ENCODE measurements at regions not wholly inside any gene's neighbourhood (a gene's known extent, or its start where the extent isn't known, plus 50 kb on each side); places are given as distances from the start of the nearest gene placed in this dataset.

DNA sequence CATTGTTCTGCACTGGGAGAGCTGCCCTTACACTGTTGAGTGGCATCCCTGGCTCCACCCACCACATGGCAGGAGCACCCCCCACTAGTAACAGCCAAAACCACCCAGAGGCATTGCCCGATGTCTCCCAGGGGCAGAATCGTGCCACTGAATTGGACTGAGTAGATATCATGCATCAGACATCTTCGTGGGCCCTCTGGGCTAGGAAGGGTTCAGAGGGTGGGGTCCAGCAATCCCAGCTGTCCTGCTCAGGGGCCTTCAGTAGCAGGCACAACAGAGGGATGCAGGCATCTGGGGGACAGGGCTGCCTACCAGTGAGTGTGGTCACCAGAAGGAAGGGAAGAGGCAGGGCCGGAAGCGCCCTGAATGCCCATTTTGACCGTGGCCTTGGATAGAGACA is 119.7 kb upstream of the PPP2R2D start:
- Mint-ChIP-seq H3K27ac (no peak overlapping the region), H3K4me3 (no peak overlapping the region), H3K36me3 (no peaks in the 10 kb centered on the region), H3K4me1 (no peaks in the 10 kb centered on the region), H3K27me3 (ENCODE audit: low read depth in 3 of 3) (peaks cover 2 to 9% (median 3%) of the 10 kb centered on the region in 3 donors), H3K9me3 (peaks cover 40 to 60% (median 43%) of the 10 kb centered on the region in 7 donors)
- Histone ChIP-seq H3K4me3 (replicated peaks in 1 of 3; ENCODE audit: low read depth in 2 of 3, low read length in 3 of 3) (no peak overlapping the region), H3K79me2 (ENCODE audit: insufficient read depth, low read length) (no peaks in the 10 kb centered on the region), H3K4me1 (ENCODE audit: control insufficient read depth in 1 of 2, insufficient read depth in 2 of 2, low read length in 2 of 2) (no peaks in the 10 kb centered on the region), H3K4me2 (replicated peaks; ENCODE audit: extremely low read depth, low read length, poor library complexity, severe bottlenecking) (no peak overlapping the region), H3K9ac (ENCODE audit: insufficient read depth, low read length, poor library complexity, severe bottlenecking) (no peak overlapping the region), H3K9me3 (replicated peaks in 1 of 2; ENCODE audit: control insufficient read depth in 1 of 2, insufficient read depth in 1 of 2, low read length in 2 of 2) (peaks cover 43 to 73% of the 10 kb centered on the region in 2 donors), H3K27ac (ENCODE audit: low read depth in 1 of 2, low read length in 2 of 2) (no peak overlapping the region), H4K20me1 (ENCODE audit: insufficient read depth, low read length) (no peaks in the 10 kb centered on the region), H2AFZ (ENCODE audit: insufficient read depth, low read depth, low read length, poor library complexity, severe bottlenecking) (no peak overlapping the region), H3K27me3 (ENCODE audit: control insufficient read depth in 2 of 2, insufficient read depth in 2 of 2, low read length in 2 of 2) (no peaks in the 10 kb centered on the region), H3K36me3 (replicated peaks in 1 of 2; ENCODE audit: control insufficient read depth in 1 of 2, insufficient read depth in 2 of 2, low read length in 2 of 2) (no peaks in the 10 kb centered on the region)
- TF ChIP-seq, protein P1, sequence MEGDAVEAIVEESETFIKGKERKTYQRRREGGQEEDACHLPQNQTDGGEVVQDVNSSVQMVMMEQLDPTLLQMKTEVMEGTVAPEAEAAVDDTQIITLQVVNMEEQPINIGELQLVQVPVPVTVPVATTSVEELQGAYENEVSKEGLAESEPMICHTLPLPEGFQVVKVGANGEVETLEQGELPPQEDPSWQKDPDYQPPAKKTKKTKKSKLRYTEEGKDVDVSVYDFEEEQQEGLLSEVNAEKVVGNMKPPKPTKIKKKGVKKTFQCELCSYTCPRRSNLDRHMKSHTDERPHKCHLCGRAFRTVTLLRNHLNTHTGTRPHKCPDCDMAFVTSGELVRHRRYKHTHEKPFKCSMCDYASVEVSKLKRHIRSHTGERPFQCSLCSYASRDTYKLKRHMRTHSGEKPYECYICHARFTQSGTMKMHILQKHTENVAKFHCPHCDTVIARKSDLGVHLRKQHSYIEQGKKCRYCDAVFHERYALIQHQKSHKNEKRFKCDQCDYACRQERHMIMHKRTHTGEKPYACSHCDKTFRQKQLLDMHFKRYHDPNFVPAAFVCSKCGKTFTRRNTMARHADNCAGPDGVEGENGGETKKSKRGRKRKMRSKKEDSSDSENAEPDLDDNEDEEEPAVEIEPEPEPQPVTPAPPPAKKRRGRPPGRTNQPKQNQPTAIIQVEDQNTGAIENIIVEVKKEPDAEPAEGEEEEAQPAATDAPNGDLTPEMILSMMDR (IDR thresholded peaks at IDR 0.05) = no peak
- no peak for DNase-seq
- WGBS (ENCODE audit: insufficient coverage) = 78% methylated on average over 3 of the region's 6 CpGs
- intact Hi-C loops (cut with micrococcal nuclease) = loop anchor here in 1 of 2 donors (10.0 kb wide), 1 partner anchor 1586 kb away; no protein-coding TSS in a partner anchor

DNA sequence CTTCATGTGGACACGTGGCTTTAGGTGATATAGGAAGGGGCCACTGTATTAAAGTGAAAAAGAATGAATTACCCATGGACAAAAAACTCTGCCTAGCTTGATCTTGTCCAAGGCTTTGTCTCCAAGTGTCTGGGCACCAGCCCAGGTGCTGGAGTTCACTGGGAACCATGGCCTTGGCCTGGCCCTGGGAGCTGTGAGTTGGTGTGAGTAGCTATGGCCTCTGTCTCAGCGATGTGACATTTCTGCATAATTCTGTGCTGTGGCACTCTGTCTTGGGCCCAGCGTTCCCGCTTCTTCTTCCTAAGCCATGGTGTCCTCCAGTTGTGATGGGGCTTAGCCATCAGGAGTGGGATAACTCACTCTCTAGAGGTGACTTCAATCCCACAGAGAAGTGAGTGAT is 119.0 kb upstream of the PPP2R2D start:
- no peaks in the 10 kb centered on the region for H3K79me2 ChIP-seq (ENCODE audit: insufficient read depth, low read length)
- Mint-ChIP-seq H3K9me3 (peaks cover 32 to 54% (median 36%) of the 10 kb centered on the region in 7 donors), H3K4me3 (no peak overlapping the region), H3K36me3 (no peaks in the 10 kb centered on the region), H3K4me1 (no peaks in the 10 kb centered on the region), H3K27me3 (ENCODE audit: low read depth in 3 of 3) (peaks cover 3 to 9% (median 3%) of the 10 kb centered on the region in 3 donors), H3K27ac (no peak overlapping the region)
- TF ChIP-seq, protein P1 (IDR thresholded peaks at IDR 0.05) = no peak
- DNase-seq = no peak
- H3K4me3 ChIP-seq (replicated peaks in 1 of 3; ENCODE audit: low read depth in 2 of 3, low read length in 3 of 3) = no peak overlapping the region
- 100% methylated on average over 1 of the region's 4 CpGs for WGBS (ENCODE audit: insufficient coverage)
- no peaks in the 10 kb centered on the region for H3K27me3 ChIP-seq (ENCODE audit: control insufficient read depth in 2 of 2, insufficient read depth in 2 of 2, low read length in 2 of 2)
- H4K20me1 ChIP-seq (ENCODE audit: insufficient read depth, low read length) = no peaks in the 10 kb centered on the region
- H3K4me2 ChIP-seq (replicated peaks; ENCODE audit: extremely low read depth, low read length, poor library complexity, severe bottlenecking) = no peak overlapping the region
- H3K36me3 ChIP-seq (replicated peaks in 1 of 2; ENCODE audit: control insufficient read depth in 1 of 2, insufficient read depth in 2 of 2, low read length in 2 of 2) = no peaks in the 10 kb centered on the region
- H3K4me1 ChIP-seq (ENCODE audit: control insufficient read depth in 1 of 2, insufficient read depth in 2 of 2, low read length in 2 of 2) = no peaks in the 10 kb centered on the region
- H2AFZ ChIP-seq (ENCODE audit: insufficient read depth, low read depth, low read length, poor library complexity, severe bottlenecking) = no peak overlapping the region
- no peak overlapping the region for H3K27ac ChIP-seq (ENCODE audit: low read depth in 1 of 2, low read length in 2 of 2)
- H3K9ac ChIP-seq (ENCODE audit: insufficient read depth, low read length, poor library complexity, severe bottlenecking) = no peak overlapping the region
- intact Hi-C loops (cut with micrococcal nuclease) = loop anchor here in 1 of 2 donors (10.0 kb wide), 1 partner anchor 1587 kb away; no protein-coding TSS in a partner anchor
- peaks cover 36 to 66% of the 10 kb centered on the region in 2 donors for H3K9me3 ChIP-seq (replicated peaks in 1 of 2; ENCODE audit: control insufficient read depth in 1 of 2, insufficient read depth in 1 of 2, low read length in 2 of 2)

All from CD14-positive monocyte (primary cell).